ENCODE measurements at regions not wholly inside any gene's neighbourhood (a gene's known extent, or its start where the extent isn't known, plus 50 kb on each side); places are given as distances from the start of the nearest gene placed in this dataset.

DNA sequence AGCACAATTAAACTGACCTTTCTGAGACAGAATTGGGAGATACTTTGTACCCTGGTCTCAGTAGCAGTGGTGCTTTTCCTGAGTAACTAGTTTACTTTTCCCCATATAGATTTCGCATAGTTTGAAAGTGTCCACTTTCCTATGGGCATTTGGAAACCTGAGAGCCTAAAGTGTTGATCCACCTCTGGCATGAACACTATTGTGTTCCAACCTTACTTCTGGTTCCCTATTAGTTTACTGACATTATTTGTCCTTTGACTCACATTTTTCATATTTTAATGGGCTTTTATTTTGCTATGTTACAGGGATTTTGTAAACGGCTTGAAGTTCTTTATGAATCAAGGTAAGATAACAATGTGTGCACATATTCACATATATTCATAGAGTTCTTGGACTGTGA is 103.7 kb downstream of the CBLL2 start:
- no peak for TF ChIP-seq EZH2 (IDR thresholded peaks at IDR 0.05; ENCODE audit: low read length, missing control alignments)
- TF ChIP-seq, protein P1, sequence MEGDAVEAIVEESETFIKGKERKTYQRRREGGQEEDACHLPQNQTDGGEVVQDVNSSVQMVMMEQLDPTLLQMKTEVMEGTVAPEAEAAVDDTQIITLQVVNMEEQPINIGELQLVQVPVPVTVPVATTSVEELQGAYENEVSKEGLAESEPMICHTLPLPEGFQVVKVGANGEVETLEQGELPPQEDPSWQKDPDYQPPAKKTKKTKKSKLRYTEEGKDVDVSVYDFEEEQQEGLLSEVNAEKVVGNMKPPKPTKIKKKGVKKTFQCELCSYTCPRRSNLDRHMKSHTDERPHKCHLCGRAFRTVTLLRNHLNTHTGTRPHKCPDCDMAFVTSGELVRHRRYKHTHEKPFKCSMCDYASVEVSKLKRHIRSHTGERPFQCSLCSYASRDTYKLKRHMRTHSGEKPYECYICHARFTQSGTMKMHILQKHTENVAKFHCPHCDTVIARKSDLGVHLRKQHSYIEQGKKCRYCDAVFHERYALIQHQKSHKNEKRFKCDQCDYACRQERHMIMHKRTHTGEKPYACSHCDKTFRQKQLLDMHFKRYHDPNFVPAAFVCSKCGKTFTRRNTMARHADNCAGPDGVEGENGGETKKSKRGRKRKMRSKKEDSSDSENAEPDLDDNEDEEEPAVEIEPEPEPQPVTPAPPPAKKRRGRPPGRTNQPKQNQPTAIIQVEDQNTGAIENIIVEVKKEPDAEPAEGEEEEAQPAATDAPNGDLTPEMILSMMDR (conservative IDR thresholded peaks at IDR 0.05 in 1 of 2, IDR thresholded peaks at IDR 0.05 in 1 of 2; ENCODE audit: low read depth in 1 of 2, low read length in 2 of 2): no peak

Measured in fibroblast of lung (primary cell).